Activated naive CD8-positive, alpha-beta T cell treated with anti-CD3 and anti-CD28 coated beads, Interleukin-2, amount 10 ng/mL, durations not matched to agents 7 days and 5 days (primary cell): ENCODE measurements at regions not wholly inside any gene's neighbourhood (a gene's known extent, or its start where the extent isn't known, plus 50 kb on each side); places are given as distances from the start of the nearest gene placed in this dataset.
A peak's percentile ranks its signal among the peaks of the same experiment; 100 is the strongest.
"Not testable (repeated sequence)": the region's sequence is repeated elsewhere in the genome, so short reads cannot be mapped to it uniquely, and the experiment has no call there.

Experiments
- ATAC-seq: fragments of 150-1000 bp; cut with Tn5 transposase; one replicate; pipeline ENCODE4 v1.10.0; 2021; ENCODE audit warnings: low read depth, moderate library complexity
- POLR2A ChIA-PET: fragments of 350-600 bp; sonication (Branson Sonifier 250); formaldehyde crosslinking; loops from one replicate; lab custom pipeline; 2021; ENCODE audit warnings: antibody characterized with exemption; lab: Charles Lee
- DNase-seq: peaks from one replicate; pipeline ENCODE4 v3.0.0; 2021
- H3K27ac Mint-ChIP-seq: one replicate; pipeline ENCODE4 v1.8.0; 2022; ENCODE audit warnings: mild to moderate bottlenecking, mixed read lengths
- H3K27me3 Mint-ChIP-seq: one replicate; pipeline ENCODE4 v1.8.0; 2022; ENCODE audit warnings: mild to moderate bottlenecking, moderate library complexity, mixed read lengths
- H3K36me3 Mint-ChIP-seq: one replicate; pipeline ENCODE4 v1.8.0; 2021; ENCODE audit warnings: mild to moderate bottlenecking, mixed read lengths
- H3K4me1 Mint-ChIP-seq: one replicate; pipeline ENCODE4 v1.8.0; 2021; ENCODE audit warnings: mixed read lengths
- H3K4me3 Mint-ChIP-seq: one replicate; pipeline ENCODE4 v1.8.0; 2022; ENCODE audit warnings: mild to moderate bottlenecking, moderate library complexity, mixed read lengths
- H3K9me3 Mint-ChIP-seq: one replicate; pipeline ENCODE4 v1.8.0; 2021; ENCODE audit warnings: mixed read lengths

DNA sequence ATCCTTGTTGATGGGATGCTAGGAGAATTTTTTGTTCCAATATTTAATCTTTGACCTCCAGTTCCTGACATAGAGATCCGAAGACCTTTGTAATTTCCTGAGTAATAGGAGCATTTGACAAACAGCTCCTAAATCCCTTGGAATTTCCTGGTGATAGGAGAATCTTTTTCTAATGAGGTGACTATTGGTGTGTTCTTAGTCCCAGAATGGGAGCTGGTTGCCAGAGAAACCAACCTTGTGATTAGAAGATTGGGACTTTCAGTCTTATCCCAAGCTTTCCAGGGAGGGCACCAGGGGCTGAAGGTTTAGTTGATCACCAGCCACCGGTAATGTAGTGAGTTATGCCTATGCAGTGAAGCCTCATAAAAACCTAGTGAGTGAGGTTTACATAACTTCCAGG, 170.9 kb downstream of the KDM5D start:
- DNase-seq (no peak), ATAC-seq (no peak)
- Mint-ChIP-seq H3K36me3 (peaks cover 19% of the 10 kb centered on the region), H3K27me3 (no peaks in the 10 kb centered on the region), H3K9me3 (no peaks in the 10 kb centered on the region), H3K27ac (no peak overlapping the region), H3K4me1 (peaks cover 27% of the 10 kb centered on the region), H3K4me3 (no peak overlapping the region)
- POLR2A ChIA-PET, result no interaction called here

DNA sequence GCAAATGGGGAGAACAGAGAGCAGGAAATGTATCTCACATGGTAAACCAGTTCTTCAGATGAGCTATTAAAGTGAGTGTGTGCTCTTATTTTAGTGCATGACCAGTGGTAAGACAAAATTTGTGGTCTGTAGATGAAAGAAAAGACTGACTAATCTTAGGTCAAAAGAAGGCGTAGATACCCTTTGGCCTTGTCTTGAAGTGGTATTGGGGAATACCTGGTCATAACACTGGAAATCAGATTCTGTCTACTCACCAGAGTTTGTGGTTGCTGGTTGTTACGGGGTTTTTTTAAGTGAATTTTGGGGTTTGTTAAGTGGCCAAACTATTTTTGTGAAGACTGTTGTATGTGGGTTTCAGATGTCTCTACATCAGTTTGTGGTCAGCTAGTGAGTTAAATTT, 173.5 kb downstream of the KDM5D start:
- peaks cover 18% of the 10 kb centered on the region for H3K36me3 Mint-ChIP-seq
- no peak for DNase-seq
- H3K4me1 Mint-ChIP-seq, result peaks cover 29% of the 10 kb centered on the region
- no peaks in the 10 kb centered on the region for H3K9me3 Mint-ChIP-seq
- POLR2A ChIA-PET, result no interaction called here
- no peak overlapping the region for H3K27ac Mint-ChIP-seq
- H3K4me3 Mint-ChIP-seq, result peak overlapping the region; percentile 76
- ATAC-seq, result no peak
- H3K27me3 Mint-ChIP-seq, result no peaks in the 10 kb centered on the region

DNA sequence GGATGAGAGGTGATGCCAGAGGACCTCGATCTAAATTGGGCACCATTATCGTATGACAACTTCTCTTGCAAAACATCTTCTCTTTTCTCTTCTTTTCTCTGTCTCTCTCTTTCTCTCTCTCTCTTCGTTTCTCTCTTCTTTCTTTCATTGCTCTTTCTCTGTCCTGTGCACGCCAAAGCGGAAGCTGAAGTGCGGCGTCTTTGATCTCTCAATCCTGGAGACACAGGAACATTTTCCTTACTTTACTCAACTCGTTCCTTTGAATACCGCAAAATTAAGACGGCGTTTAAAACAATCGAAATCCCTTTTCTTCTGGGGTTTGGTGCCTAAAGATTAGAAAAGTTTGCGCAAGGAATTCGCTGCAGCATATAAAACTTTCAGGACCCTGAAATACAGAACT, 176.6 kb downstream of the KDM5D start:
- H3K4me3 Mint-ChIP-seq, result peak overlapping the region; percentile 95
- no peaks in the 10 kb centered on the region for H3K9me3 Mint-ChIP-seq
- peak overlapping the region; percentile 95 for H3K27ac Mint-ChIP-seq
- ATAC-seq, result no peak
- DNase-seq, result no peak
- POLR2A ChIA-PET, result interaction anchor here (0.7 to 2.5 kb wide), 8 partner anchors 17 to 492 kb away, joined by 3 to 19 read pairs (median 5); partner anchors contain the start of gene KDM5D
- no peaks in the 10 kb centered on the region for H3K27me3 Mint-ChIP-seq
- peaks cover 23% of the 10 kb centered on the region for H3K4me1 Mint-ChIP-seq
- peaks cover 11% of the 10 kb centered on the region for H3K36me3 Mint-ChIP-seq

DNA sequence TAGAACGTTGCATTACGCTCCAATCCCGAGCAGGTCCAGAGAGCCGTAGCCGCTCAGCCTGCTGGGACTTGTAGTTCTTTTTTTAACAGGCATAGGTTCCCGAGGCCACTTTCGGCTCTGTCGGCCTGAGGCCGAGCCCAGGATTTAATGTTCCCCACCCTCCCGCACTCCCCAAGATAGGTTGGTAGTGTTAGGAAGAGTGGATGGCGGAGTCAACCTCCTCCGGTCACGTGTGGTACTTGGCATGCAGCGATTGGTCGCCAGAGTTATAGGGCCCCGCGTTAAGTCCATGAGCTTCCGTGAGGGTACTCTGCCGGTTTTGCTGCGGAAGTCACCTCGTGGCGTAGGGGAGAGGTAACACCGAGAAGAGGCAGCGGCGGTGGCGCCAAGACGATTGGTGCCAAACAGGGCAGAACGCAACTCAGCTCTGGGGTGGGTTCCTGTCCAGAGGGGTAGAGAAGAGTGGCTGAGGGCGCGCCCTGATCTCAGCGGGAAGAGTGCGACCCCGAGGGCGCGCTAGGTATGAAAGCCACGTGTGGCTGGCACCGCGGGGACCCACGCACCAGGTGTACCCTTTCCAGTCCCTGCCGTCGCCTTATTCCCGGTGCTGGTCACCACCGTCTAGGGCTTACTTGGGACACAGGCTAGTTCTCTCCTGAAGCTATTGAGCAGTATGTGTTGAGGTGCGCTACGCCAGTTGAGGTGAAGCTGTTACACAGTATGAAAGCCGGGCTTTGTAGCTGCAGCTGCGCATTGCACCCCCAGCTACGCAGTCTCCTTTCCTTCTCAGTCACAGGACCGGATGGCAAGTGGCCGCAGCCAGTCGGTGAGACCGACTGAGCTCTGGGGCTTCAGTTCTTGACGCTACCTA, 177.2 kb downstream of the KDM5D start:
- POLR2A ChIA-PET, result interaction anchor here (0.9 to 2.5 kb wide), 8 partner anchors 17 to 491 kb away, joined by 3 to 19 read pairs (median 5); partner anchors contain the start of gene KDM5D
- Mint-ChIP-seq H3K27me3 (no peaks in the 10 kb centered on the region), H3K27ac (peak overlapping the region; percentile 95), H3K36me3 (peaks cover 8% of the 10 kb centered on the region), H3K9me3 (no peaks in the 10 kb centered on the region), H3K4me3 (peak overlapping the region; percentile 95), H3K4me1 (peaks cover 20% of the 10 kb centered on the region)
- ATAC-seq, result peak; percentile 81
- DNase-seq, result peak; percentile 75

DNA sequence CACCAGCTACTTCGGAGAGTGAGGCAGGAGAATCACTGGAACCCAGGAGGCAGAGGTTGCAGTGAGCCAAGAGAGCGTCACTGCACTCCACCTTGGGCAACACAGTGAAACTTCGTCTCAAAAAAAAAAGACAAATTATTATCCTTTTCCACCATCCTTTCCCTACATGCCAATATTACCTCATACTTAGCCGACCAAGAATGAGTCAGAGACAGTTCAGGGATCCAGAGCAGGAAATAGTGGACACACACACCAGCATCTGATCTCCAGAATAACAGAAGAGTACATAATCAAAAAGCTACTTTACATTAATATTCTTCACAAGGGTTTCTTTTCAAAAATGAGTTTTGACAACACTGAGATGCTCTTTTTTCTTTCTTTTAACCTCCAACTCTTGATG, 185.4 kb downstream of the KDM5D start:
- Mint-ChIP-seq H3K4me1 (no peaks in the 10 kb centered on the region), H3K36me3 (no peaks in the 10 kb centered on the region), H3K27me3 (no peaks in the 10 kb centered on the region), H3K4me3 (no peak overlapping the region), H3K27ac (no peak overlapping the region), H3K9me3 (no peaks in the 10 kb centered on the region)
- DNase-seq, result no peak
- no peak for ATAC-seq
- POLR2A ChIA-PET, result no interaction called here

DNA sequence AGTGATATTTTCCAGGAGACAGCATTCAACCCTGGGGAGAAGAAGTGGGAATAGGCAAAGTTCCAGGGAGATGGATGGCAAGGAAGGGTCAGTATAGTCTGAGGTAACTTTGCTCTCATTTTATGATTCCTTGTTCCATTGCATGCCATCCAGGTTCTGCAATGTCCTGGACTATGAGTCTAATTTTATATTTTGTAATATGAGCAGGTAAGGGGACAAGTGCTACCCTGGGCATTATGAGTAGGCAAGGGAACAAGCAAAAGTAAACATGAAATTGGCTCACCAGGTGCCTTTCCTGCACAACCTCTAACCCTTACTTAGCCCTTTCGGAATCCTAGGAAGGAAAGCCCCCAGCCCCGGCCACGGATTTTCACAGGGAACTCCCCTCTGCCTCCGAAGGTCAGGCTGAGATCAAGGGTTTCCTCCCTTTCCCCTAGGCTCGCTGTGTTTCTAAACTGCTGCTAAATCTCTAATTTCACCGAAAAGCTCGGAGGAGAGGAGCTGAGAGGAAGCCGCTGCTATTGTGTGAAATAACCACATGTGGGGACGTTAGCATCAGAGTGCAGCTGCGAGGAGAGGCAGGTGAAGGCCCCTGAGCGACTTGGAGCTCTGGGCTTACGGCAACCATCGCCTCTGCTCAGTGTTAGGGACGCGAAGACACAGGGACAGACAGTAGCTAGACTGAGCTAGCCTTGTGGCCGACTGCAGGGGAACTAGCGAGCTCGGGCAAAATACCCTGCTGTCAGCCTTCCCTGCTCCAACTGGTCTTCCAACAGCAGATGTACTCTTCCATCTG, 194.7 kb downstream of the KDM5D start:
- DNase-seq (peak; percentile 25), ATAC-seq (peak; percentile 63)
- Mint-ChIP-seq H3K4me3 (peak overlapping the region; percentile 25), H3K4me1 (peaks cover 6% of the 10 kb centered on the region), H3K9me3 (no peaks in the 10 kb centered on the region), H3K36me3 (no peaks in the 10 kb centered on the region), H3K27ac (no peak overlapping the region), H3K27me3 (peaks cover 2% of the 10 kb centered on the region)
- POLR2A ChIA-PET, result interaction anchor here (2.1 kb wide), 1 partner anchor 18 kb away, joined by 6 read pairs; no protein-coding TSS in a partner anchor

DNA sequence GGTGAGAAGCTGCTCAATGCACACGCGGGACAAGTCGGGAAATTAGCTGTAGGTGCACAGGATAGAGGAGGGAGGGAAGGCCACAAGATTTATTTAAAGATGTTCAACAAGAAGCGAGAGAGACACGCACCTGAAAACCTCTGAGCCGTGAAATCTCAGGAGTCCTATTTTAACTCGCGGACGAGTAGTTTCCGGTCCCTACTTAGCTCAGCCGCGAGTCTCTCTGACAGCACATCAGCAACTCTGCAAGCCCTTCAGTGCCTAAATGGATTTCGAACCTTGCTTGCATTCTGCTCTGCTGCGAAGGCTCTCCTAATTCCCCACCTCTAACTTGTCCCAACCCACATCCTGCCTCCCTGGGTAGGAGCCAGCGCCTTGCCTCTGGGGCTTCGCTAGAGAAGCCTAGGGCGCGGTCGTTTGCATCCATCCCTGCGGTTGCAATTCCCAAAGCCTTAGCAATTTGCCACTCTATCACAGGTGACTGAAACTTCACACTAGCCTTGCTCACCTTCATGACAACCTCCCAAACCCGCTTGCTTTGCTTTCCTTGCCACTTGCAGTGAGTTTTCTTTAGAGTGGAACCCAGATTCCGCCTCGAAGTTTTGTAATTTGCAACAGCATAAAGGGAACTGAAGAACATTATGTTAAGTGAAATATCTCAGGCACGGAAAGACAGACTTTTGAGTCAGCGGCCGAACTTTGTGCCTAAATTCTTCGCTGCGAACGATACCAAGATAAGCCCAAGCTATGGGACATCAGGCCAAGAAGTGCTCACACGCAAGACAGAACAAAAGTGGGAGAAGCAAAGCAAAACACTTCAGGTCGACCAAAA, 202.8 kb downstream of the KDM5D start:
- Mint-ChIP-seq H3K27ac (no peak overlapping the region), H3K36me3 (no peaks in the 10 kb centered on the region), H3K27me3 (peaks cover 5% of the 10 kb centered on the region), H3K4me1 (no peaks in the 10 kb centered on the region), H3K4me3 (no peak overlapping the region), H3K9me3 (no peaks in the 10 kb centered on the region)
- no peak for DNase-seq
- POLR2A ChIA-PET, result no interaction called here
- ATAC-seq, result no peak

DNA sequence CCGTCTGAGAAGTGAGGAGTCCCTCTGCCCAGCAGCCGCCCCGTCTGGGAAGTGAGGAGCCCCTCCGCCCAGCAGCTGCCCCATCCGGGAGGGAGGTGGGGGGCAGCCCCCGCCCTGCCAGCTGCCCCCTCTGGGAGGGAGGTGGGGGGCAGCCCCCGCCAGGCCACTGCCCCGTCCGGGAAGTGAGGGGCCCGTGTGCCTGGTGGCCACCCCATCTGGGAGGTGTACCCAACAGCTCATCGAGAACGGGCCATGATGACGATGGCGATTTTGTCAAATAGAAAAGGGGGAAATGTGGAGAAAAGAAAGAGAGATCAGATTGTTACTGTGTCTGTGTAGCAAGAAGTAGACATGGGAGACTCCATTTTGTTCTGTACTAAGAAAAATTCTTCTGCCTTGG, 208.8 kb downstream of the KDM5D start:
- ATAC-seq, H3K27ac Mint-ChIP-seq, POLR2A ChIA-PET, H3K36me3 Mint-ChIP-seq, H3K4me3 Mint-ChIP-seq, H3K4me1 Mint-ChIP-seq, H3K27me3 Mint-ChIP-seq, H3K9me3 Mint-ChIP-seq, DNase-seq: not testable (repeated sequence)

DNA sequence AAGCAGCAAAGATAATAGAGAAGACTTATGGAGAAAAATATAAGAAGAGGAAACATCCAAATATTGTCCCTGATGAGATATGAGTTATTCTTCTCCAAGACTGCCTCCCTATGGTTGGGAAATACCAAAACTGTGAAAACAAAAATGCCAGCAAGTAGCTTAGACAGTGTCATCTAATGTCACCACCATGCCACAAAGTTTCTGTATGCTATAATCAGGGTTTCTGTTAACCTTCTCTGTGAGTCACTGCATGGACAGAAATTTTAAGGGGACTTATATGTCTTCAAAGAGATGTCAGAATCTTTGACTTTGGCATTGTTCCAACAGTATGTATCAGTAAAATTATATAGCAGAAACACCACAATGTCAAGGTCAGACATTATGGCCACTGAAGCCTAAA, 222.6 kb downstream of the KDM5D start:
- POLR2A ChIA-PET, result no interaction called here
- DNase-seq (no peak), ATAC-seq (no peak)
- H3K4me3 Mint-ChIP-seq, result no peak overlapping the region
- peaks cover 9% of the 10 kb centered on the region for H3K4me1 Mint-ChIP-seq
- H3K27ac Mint-ChIP-seq, result no peak overlapping the region
- H3K9me3 Mint-ChIP-seq, result no peaks in the 10 kb centered on the region
- no peaks in the 10 kb centered on the region for H3K36me3 Mint-ChIP-seq
- no peaks in the 10 kb centered on the region for H3K27me3 Mint-ChIP-seq

DNA sequence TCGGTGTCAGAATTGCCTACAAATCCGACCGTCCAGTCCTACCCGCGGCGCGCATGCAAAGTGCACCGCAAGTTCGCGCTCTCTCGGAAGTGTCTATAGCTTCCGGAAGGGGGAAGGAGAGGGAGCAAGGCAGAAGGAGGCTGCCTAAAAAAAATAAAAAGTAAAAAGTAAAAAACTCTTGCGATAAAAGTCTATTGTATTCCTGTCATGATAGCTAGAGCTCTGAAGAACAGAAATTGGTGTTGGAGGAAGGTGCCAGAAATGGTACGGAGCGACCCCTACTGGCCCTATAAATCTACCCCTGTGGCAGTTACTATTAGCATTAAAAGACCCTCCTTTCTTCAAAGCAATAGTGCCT, 241.5 kb downstream of the KDM5D start:
- POLR2A ChIA-PET, result interaction anchor here (1.3 to 2.7 kb wide), 2 partner anchors 18 to 64 kb away, joined by 3 to 9 read pairs; no protein-coding TSS in a partner anchor
- Mint-ChIP-seq H3K27me3 (no peaks in the 10 kb centered on the region), H3K27ac (peak overlapping the region; percentile 98), H3K36me3 (peaks cover 3% of the 10 kb centered on the region), H3K9me3 (no peaks in the 10 kb centered on the region), H3K4me3 (peak overlapping the region; percentile 93), H3K4me1 (peaks cover 32% of the 10 kb centered on the region)
- DNase-seq, result peak; percentile 28
- peak; percentile 46 for ATAC-seq

DNA sequence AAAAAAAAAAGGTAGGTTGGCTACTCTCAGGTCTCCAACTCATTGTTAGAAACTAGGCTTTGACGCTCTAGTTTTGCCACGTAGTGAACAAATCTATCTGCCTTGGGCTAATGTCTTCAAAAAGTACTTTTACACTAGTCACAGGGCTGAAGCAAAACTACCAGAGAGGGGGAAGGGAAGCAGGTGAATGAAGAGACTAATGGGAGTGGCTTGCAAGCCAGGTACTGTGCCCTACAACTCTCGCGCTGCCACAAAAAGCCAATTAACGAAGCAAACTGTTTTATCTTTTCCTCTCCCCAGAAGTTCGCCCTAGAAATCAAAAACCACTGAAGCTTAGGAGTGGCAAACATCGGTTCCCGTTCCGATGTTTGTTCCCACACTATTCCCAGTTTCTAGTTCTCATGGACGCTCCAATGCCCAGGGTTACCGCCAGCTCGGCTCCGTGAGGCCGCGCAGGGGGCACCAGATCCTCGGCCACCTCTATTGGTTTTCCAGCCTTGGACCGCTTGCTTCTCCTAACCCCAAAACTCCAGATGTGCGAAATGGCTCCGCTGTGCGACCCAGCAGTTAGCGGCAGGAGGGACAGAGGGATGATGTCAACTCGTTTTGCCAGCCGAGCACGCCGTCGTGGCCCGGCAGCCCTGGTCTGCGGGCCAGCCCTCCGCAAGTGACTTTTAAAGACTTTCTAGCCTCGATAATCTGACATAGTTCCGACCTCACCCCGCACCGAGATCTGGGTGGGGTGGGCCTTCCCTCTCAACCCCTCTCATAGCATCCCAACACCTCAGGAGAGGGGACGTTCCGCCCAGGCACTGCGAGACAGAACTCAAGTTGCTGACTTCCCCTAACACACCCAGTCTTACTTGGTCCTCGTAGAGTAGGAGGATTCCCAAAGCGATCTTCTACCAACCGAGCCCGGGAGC, 242.1 kb downstream of the KDM5D start:
- POLR2A ChIA-PET, result interaction anchor here (1.2 to 2.7 kb wide), 3 partner anchors 18 to 65 kb away, joined by 3 to 9 read pairs (median 3); no protein-coding TSS in a partner anchor
- Mint-ChIP-seq H3K27me3 (no peaks in the 10 kb centered on the region), H3K4me1 (peaks cover 33% of the 10 kb centered on the region), H3K4me3 (peak overlapping the region; percentile 93), H3K27ac (peak overlapping the region; percentile 98), H3K36me3 (peaks cover 3% of the 10 kb centered on the region), H3K9me3 (no peaks in the 10 kb centered on the region)
- peak; percentile 43 for ATAC-seq
- peak; percentile 42 for DNase-seq

DNA sequence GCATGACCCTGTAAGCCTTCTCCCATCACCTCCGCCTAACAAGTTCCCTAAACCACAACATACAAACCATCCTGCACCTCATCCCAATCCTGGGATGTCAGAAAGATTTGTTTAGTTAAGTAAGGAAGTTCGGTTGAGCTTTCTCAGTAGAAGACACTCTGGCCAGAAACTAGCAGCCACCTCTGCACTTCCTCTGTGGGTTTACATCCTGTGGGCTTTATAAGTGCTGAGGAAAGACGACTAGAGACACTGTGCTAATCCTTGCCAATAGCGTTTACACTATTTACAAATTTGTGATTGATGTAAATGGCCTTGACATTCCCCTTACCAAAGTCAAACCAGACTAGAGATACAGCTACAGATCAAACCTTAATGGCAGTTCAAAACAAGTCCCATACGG, 246.0 kb downstream of the KDM5D start:
- H3K9me3 Mint-ChIP-seq, result no peaks in the 10 kb centered on the region
- peaks cover 16% of the 10 kb centered on the region for H3K36me3 Mint-ChIP-seq
- POLR2A ChIA-PET, result interaction anchor here (1.1 kb wide), 1 partner anchor 69 kb away, joined by 5 read pairs; no protein-coding TSS in a partner anchor
- peak overlapping the region; percentile 79 for H3K4me3 Mint-ChIP-seq
- peak overlapping the region; percentile 89 for H3K27ac Mint-ChIP-seq
- peak; percentile 60 for ATAC-seq
- H3K4me1 Mint-ChIP-seq, result peaks cover 40% of the 10 kb centered on the region
- no peak for DNase-seq
- no peaks in the 10 kb centered on the region for H3K27me3 Mint-ChIP-seq
